K562 (cell line): ENCODE measurements at regions not wholly inside any gene's neighbourhood (a gene's known extent, or its start where the extent isn't known, plus 50 kb on each side); places are given as distances from the start of the nearest gene placed in this dataset.

ENCODE experiments used
- ATAC-seq: fragments of 200-7000 bp; cut with Tn5 transposase; 3 replicates; pipeline ENCODE4 v1.9.1; 2020; ENCODE audit warnings: moderate library complexity
- BruUV-seq: library from RNA; stranded (reverse); fragments of 400-500 nt; replicated peaks from 2 replicates; lab custom pipeline; 2021; lab: Mats Ljungman, UMichigan
- CTCF ChIA-PET: fragments of 300-600 bp; formaldehyde crosslinking; extraction: SDS; loops from one replicate; lab custom pipeline; 2021; ENCODE audit warnings: low intra/inter-chr PET ratio; lab: Yijun Ruan, JAX
- POLR2A ChIA-PET: fragments of 300-600, 350-650 bp; sonication (Branson Sonifier 250); formaldehyde crosslinking; extraction: SDS; loops from one replicate; lab custom pipeline; 2021; ENCODE audit warnings: antibody characterized with exemption, inconsistent platforms; lab: Yijun Ruan, JAX
- DNase-seq, 4 experiments: peaks; one replicate each; pipeline versions ENCODE4 v3.0.0 to v3.0.0-alpha.2; 2011 to 2018; ENCODE audit warnings: low spot score in 3 of 4, mixed read lengths in 3 of 4; ENCODE audit errors: extremely low read depth in 1 of 4
- FAIRE-seq: peaks from 2 replicates; lab custom pipeline; 2011; peaks lifted over from hg19 to GRCh38; lab: Jason Lieb, UNC
- H2AFZ ChIP-seq: 2 replicates; pipeline ENCODE4 v1.6.0; 2011; ENCODE audit warnings: low read depth, low read length, control low read depth, inconsistent platforms
- H3K27ac ChIP-seq: fragments of 200-600 bp; 3 replicates; pipeline ENCODE4 v1.8.0; 2011; ENCODE audit warnings: low read depth, mild to moderate bottlenecking, control low read depth, inconsistent platforms, low read length, moderate library complexity, mixed read lengths; ENCODE audit errors: extremely low read depth
- H3K27me3 ChIP-seq, 2 experiments: fragments of 300-600 bp in 1 of 2; 2 replicates in 1 of 2; 3 replicates in 1 of 2; pipeline versions ENCODE4 v1.6.0 to v1.8.0; 2011; ENCODE audit warnings: inconsistent platforms in 2 of 2, low read length in 2 of 2, mild to moderate bottlenecking in 1 of 2, mixed read lengths in 1 of 2, moderate library complexity in 1 of 2; ENCODE audit not compliant: control insufficient read depth in 2 of 2, insufficient read depth in 2 of 2
- H3K36me3 ChIP-seq: fragments of 300-600 bp; 3 replicates; pipeline ENCODE4 v1.8.0; 2011; ENCODE audit warnings: mild to moderate bottlenecking, low read length, inconsistent platforms; ENCODE audit not compliant: control insufficient read depth, insufficient read depth
- H3K4me1 ChIP-seq, 2 experiments: fragments of 200-600 bp in 1 of 2; replicated peaks in 1 of 2; 2 replicates in 1 of 2; 3 replicates in 1 of 2; pipeline versions ENCODE4 v1.5.1 to v1.8.0; 2011; ENCODE audit warnings: inconsistent platforms in 2 of 2, low read length in 2 of 2, mild to moderate bottlenecking in 1 of 2, mixed read lengths in 1 of 2, moderate library complexity in 1 of 2; ENCODE audit not compliant: control insufficient read depth in 2 of 2, insufficient read depth in 2 of 2
- H3K4me2 ChIP-seq: 2 replicates; pipeline ENCODE4 v1.6.1; 2011; ENCODE audit warnings: low read length, control low read depth, inconsistent platforms, mixed read lengths; ENCODE audit not compliant: insufficient read depth
- H3K4me3 ChIP-seq: fragments of 200-600 bp; sonication (generic), shearing (Covaris generic); 2 replicates; pipeline ENCODE4 v1.5.1; 2016; ENCODE audit warnings: control low read depth, inconsistent platforms
- H3K79me2 ChIP-seq: fragments of 200-600 bp; 3 replicates; pipeline ENCODE4 v1.8.0; 2011; ENCODE audit warnings: low read length, inconsistent platforms; ENCODE audit not compliant: control insufficient read depth, insufficient read depth
- H3K9ac ChIP-seq, 2 experiments: 2 replicates each; pipeline versions ENCODE4 v1.6.0 to v1.6.1; 2011; ENCODE audit warnings: low read depth in 2 of 2, low read length in 2 of 2, control low read depth in 1 of 2, inconsistent platforms in 1 of 2, mild to moderate bottlenecking in 1 of 2, mixed read lengths in 1 of 2; ENCODE audit not compliant: insufficient read depth in 1 of 2
- H3K9me1 ChIP-seq: one replicate; pipeline ENCODE4 v1.6.0; 2011; ENCODE audit warnings: inconsistent platforms, mild to moderate bottlenecking, low read length, moderate library complexity; ENCODE audit not compliant: control insufficient read depth, insufficient read depth
- H3K9me3 ChIP-seq: replicated peaks from 2 replicates; pipeline ENCODE4 v1.5.1; 2011; ENCODE audit warnings: low read depth, low read length, inconsistent platforms; ENCODE audit not compliant: control insufficient read depth, insufficient read depth
- H4K20me1 ChIP-seq: replicated peaks from 2 replicates; pipeline ENCODE4 v1.6.1; 2011; ENCODE audit warnings: low read length, inconsistent platforms, mixed read lengths; ENCODE audit not compliant: control insufficient read depth, insufficient read depth
- BMI1 ChIP-seq: fragments of 150-350 bp; IDR thresholded peaks from 2 replicates; pipeline ENCODE4 v1.6.1; 2014; ENCODE audit warnings: low read length
- E2F1 ChIP-seq: sonication (generic); formaldehyde crosslinking; IDR thresholded peaks from 2 replicates; pipeline ENCODE4 v1.8.1; 2023; ENCODE audit warnings: mild to moderate bottlenecking, missing genetic modification reagents, moderate library complexity
- FOXJ3 ChIP-seq: sonication (generic); formaldehyde crosslinking; IDR thresholded peaks from 2 replicates; pipeline ENCODE4 v1.4.0; 2020; ENCODE audit warnings: mild to moderate bottlenecking, missing genetic modification reagents
- GATA2 ChIP-seq: sonication (generic); formaldehyde crosslinking; IDR thresholded peaks from 2 replicates; pipeline ENCODE4 v1.4.0; 2020; ENCODE audit warnings: mild to moderate bottlenecking, missing genetic modification reagents
- HOXB6 ChIP-seq: fragments of 250-450 bp; sonication (Bioruptor Pico); IDR thresholded peaks from 2 replicates; pipeline ENCODE4 v1.5.1; 2022; ENCODE audit warnings: mild to moderate bottlenecking, borderline replicate concordance
- NR2C1 ChIP-seq, 2 experiments: fragments of 450-650 bp; IDR thresholded peaks; 2 replicates each; pipeline ENCODE4 v1.6.1; 2017; ENCODE audit warnings: mild to moderate bottlenecking in 2 of 2, antibody characterized with exemption in 1 of 2, inconsistent platforms in 1 of 2, missing compliant biosample characterization in 1 of 2, missing genetic modification characterization in 1 of 2
- PHF8 ChIP-seq: fragments of 200-600 bp; sonication (generic); IDR thresholded peaks from 2 replicates; pipeline ENCODE4 v1.6.1; 2012; ENCODE audit warnings: mixed run types, mild to moderate bottlenecking, inconsistent platforms, low read length, moderate library complexity, borderline replicate concordance
- RNF219 ChIP-seq: fragments of 250-450 bp; sonication (Bioruptor Pico); IDR thresholded peaks from 2 replicates; pipeline ENCODE4 v1.5.0; 2022; ENCODE audit warnings: mild to moderate bottlenecking
- TBL1XR1 ChIP-seq, 2 experiments: IDR thresholded peaks; 2 replicates each; pipeline ENCODE4 v1.6.1; 2012; ENCODE audit warnings: improper control_type of control experiment in 2 of 2, low read length in 2 of 2, mild to moderate bottlenecking in 1 of 2
- ZNF253 ChIP-seq: fragments of 250-450 bp; sonication (Bioruptor Pico); conservative IDR thresholded peaks from 2 replicates; pipeline ENCODE4 v1.6.1; 2021; ENCODE audit warnings: mild to moderate bottlenecking
- WGBS: fragments of 100-300 bp; shearing (Covaris generic); methylation state at CpG from one replicate; pipeline ENCODE4 v1.1.6; 2016; ENCODE audit warnings: low coverage, mixed read lengths; ENCODE audit not compliant: insufficient coverage; ENCODE audit errors: missing lambda C conversion rate; 5-methylcytosine and 5-hydroxymethylcytosine counted together
- in situ Hi-C: fragments of 300-500 bp; cut with MboI; formaldehyde crosslinking; loops from 4 replicates; pipeline ENCODE4 v1.15.0; 2018; ENCODE audit warnings: inconsistent platforms, mixed read lengths
- intact Hi-C: fragments of 100-400 bp; cut with micrococcal nuclease; formaldehyde crosslinking; loops from 2 replicates; pipeline ENCODE4 v1.14.2; 2022

GRCh38 chr1:79815115-79815514 is 808.6 kb upstream of the ADGRL4 start:
- Histone ChIP-seq H4K20me1 (no peaks in the 10 kb centered on the region), H3K9me3 (no peaks in the 10 kb centered on the region; the same call in 1 of the 2 replicates), H3K27me3 (no peaks in the 10 kb centered on the region), H3K9ac (no peak overlapping the region), H2AFZ (no peak overlapping the region), H3K4me2 (no peak overlapping the region), H3K4me3 (no peak overlapping the region), H3K27ac (no peak overlapping the region), H3K4me1 (no peaks in the 10 kb centered on the region), H3K36me3 (no peaks in the 10 kb centered on the region), H3K79me2 (no peaks in the 10 kb centered on the region), H3K9me1 (no peaks in the 10 kb centered on the region)
- in situ Hi-C loops: no loop called here
- 0% methylated on average over 3 of the region's 3 CpGs for WGBS
- FAIRE-seq (no peak), DNase-seq (no peak), ATAC-seq (no peak)
- intact Hi-C loops: no loop called here
- BruUV-seq: no TSS peak
- ChIA-PET POLR2A (interaction anchor here (0.7 kb wide), 1 partner anchor 90 kb away, joined by 3 read pairs; no protein-coding TSS in a partner anchor), CTCF (no interaction called here)
- no peak for TF ChIP-seq HOXB6 (CRISPR knock-in tag)
- no peak for TF ChIP-seq BMI1
- no peak for TF ChIP-seq TBL1XR1 (IDR thresholded peaks at IDR 0.05; ENCODE audit: low read length in 2 of 2)
- TF ChIP-seq RNF219: no peak
- TF ChIP-seq GATA2 (CRISPR knock-in tag): no peak
- TF ChIP-seq NR2C1 (IDR thresholded peaks at IDR 0.05): no peak
- no peak for TF ChIP-seq NR2C1 (tag; IDR thresholded peaks at IDR 0.05)
- TF ChIP-seq ZNF253 (CRISPR knock-in tag): no peak
- no peak for TF ChIP-seq PHF8
- TF ChIP-seq FOXJ3 (CRISPR knock-in tag): no peak
- no peak for TF ChIP-seq E2F1 (CRISPR knock-in tag)
